Fibroblast of peridontal ligament (primary cell): ENCODE measurements at regions not wholly inside any gene's neighbourhood (a gene's known extent, or its start where the extent isn't known, plus 50 kb on each side); places are given as distances from the start of the nearest gene placed in this dataset.

ENCODE experiments used
- DNase-seq: peaks from one replicate; pipeline ENCODE4 v3.0.0-alpha.2; 2010; ENCODE audit errors: extremely low read depth

DNA sequence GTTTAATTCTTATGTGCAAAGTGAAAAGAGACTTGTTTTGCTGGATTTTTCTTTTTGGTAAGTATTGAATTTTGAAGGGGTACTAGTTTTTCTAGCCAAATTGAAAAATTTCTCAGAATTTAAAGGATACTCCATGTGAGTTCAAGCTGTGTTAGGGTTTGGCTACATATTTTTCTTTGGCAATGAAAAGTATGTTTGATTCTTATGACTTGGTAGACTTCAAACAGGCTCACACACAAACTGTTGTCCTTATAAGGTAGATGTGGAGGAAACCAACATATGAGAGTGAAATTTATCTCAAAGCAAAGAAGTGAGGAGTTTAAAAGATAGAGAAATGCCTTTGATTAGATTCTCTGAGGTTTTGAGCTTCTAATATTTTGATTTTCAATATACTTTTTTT lies 356.7 kb downstream of the BCKDHB start:
- DNase-seq = peak; percentile 49

DNA sequence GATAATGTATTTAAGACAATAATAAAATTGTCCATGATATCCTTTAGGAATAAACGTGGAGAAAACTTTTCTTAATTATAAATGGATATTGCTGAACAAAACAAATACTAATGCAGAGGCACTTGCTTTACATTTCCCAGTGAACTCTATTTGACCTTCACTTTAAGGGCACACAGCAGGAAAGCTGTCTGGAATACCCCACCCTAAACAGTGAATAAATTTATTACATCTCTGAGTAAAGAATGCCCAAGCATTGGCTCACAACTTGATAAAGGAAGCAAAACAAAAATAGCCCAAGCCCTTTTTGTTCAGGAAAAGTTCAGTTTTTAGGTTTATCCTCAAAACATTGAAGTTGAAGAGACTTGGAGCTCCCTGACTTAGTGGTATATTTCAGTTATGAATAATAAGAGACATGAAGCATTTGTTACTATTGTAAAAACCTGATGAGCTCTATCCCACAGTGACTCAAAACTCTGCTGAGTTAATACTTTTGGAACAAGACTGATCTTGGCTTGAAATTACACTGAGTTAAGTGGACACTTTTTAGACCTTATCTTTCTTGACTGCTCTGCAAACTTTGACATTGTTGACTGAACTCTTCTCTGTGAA lies 353.9 kb downstream of the BCKDHB start:
- DNase-seq = peak; percentile 68

DNA sequence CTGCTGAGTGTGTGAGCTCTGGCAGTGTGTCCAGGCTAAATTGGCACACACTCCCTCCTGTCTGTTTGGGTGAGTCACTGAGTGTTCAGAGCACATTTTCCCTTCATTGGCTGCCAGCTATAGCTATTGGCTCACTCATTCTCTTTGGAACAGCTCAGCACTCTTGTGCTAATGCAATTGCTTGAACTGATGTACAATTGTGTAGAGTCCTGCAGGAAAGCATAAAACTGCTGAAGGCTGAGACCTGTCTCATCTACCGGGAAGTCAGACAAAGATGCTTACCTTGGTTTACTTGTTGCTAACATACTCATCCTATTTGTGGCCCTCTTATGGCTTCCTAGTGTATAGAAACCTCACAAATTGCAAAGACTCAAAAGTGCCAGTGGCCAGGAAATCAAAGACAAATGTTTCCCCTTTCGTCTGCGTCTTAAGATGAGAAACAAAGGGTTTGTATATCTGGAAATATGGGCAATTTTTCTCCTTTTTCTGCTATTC lies 351.0 kb downstream of the BCKDHB start:
- peak; percentile 98 for DNase-seq

DNA sequence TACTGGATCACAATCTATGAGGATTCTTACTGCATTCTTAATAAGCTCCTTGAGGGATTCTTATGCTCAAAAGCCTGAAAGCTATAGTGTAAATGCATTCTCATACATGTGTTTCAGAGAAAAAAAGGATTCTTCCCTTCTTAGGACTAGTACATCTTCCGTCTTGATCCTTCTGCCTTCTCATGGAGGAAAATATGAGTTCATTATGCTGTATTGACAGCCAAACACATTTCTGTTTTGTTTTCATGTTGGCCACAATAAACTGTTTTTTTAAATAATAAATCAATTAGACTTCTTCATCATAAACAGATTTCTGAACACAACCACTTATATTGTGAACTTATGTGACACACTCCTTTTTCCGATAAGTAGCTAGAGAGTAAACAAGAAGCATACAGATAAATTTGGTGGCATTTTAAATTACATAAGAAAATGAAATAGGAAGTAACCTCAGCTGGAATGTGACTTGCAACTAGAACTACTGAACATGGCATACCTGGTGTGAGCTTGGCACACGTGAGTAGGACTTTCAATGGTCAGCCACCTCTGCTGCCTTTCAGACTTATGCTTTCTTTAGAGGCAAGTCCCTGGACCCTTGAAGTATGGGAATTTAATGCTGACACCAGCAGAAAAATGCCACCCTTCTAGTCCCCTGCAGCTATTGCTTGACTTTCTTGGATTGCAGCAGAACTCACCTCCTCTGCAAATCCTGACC lies 350.4 kb downstream of the BCKDHB start:
- no peak for DNase-seq

DNA sequence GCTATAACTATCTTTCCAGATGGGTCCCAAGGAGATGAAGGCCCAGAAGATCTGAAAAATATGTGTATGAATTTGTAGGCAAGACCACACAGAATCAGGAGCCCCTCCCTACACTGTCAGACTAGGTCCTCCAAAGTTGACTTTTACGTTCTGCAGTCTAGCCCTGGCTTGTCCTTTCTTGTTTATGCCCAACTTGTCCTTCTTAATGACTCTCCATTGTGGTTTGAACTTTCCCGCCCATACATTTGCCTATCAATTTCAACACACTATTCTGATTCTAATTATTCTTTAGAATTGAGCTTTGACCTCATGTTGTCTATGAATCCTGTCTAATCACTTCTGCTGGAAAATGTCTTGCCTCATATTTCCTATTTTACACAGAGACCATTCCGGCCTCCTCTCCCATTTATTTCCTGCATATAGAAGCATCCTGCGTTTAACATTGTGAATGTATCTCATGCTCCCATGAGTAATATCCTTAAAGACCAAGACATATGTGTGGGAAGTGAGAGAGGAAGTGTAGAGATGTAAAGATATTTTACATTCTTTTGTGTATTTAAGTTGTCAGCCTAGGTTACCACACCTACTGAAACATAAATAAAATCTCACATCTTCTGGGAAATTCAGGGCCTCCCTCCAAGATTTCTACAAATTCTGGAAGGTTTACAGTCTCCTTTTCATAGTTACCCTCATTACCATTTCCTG lies 348.3 kb downstream of the BCKDHB start:
- DNase-seq = no peak

DNA sequence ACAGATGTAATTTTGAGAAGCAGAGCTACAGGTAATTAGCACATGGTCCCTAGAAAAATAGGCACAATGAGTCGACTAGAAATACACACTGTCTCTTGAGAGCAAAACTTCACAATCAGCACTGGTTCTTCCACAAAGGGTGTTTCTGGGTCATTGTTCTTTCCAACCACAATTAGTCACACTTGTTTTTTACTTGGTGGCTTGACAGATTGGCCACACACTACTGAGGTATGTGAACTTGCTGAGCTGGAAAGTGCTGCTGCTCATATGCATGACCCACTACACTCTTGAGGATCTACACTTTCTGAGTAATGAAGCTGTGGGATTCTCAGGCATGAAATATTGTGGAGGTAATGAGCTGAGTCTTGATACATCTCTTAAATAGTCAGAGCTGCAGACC lies 347.7 kb downstream of the BCKDHB start:
- DNase-seq = peak; percentile 95

DNA sequence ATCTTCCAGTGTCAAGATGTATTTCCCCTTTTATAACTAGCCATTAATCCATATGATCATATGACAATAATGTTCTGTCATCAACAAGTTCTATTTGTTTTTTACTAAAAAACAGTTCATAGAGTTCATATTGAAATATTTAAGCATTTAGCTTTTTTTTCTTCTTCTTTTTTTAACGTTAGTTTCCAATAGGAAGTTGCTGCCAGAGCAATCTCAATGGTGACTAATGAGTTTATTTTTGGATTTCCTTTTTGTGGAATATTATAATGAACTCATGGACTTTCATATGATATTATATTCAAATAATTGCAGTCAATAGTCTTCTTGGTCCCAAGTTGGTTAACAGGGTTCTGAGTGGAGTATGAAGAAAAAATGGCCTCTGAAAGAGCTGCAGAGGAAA lies 343.3 kb downstream of the BCKDHB start:
- no peak for DNase-seq

DNA sequence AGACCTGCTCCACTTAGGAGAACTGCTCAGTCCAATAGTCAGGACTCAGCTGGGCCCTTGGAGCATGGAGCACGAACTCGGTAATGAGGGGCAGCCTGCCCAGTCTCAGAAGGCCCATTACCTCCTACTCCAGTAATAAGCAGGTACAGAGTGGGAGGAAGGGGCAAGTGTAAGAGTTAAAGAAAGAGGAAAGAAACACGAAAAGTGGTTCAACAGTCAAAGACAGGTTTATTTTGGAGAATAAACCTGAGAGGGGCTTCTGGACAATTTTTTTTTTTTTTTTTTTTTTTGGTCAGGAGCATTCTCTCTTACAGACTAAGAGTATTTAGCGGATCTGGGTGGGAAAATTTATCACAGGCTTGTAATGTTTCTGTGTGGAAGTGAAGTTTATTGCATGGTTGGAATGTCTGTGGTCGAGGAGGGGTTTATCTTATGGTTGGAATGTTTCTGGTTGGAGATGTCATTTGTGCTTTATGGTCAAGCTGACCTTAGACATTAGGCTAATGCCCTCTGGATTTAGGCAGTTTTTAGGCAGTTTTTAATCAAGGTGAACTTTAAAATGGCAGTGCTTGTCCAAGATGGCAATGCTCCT lies 340.1 kb downstream of the BCKDHB start:
- DNase-seq = no peak

DNA sequence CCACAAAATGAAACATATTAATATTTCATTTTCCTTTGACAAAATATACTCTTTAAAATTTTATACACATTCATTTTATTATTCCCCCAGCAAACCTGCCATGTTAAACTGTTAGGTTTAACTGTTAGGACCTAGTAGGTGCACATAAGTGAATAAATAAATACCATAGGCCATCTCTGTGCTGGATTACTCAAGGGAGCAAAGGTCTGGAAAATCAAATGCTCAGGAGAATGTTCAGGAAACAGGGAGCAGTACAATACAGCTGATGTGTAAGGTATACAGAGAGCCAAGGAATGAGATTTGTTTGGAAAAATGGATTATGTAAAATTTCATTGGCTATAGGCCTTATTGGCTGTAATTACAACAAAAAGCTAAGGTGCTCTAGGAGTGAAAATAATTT lies 339.3 kb downstream of the BCKDHB start:
- no peak for DNase-seq

DNA sequence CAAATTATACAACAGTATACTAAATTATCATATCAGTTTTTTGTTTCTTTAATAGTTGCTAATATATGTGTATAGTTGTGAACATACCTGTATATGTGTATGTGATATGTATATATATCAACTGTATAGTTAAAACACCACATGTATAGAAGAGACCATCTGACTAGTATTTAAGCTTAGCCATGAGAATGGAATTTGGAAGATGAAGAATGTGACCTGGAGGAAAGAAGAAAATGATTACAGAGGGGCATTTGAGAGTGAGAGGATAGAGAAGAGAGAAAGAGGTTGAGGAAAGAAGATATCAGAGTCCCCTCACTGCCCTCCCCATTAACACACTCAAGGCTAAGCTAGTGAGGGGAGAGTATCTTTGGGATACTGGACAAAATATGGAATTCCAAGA lies 335.9 kb downstream of the BCKDHB start:
- DNase-seq = no peak

DNA sequence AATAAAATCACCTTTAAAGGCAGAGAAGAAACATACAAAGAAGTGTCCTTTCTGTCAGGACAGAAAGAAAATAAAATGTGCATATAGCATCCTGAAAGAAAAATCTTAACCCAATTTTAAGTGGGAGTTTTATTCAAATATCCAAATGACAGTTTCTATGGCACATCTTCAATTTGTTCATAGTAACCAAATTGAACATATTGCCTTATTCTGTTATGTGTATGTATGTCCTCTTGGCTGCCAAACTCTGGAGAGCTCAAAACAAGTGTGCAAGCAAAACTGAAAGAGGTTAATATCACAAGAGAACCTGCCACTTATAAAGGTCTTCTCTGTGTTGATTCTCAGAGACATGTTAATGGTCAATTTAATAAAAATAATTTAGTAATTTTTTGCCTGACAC lies 334.7 kb downstream of the BCKDHB start:
- DNase-seq = no peak

DNA sequence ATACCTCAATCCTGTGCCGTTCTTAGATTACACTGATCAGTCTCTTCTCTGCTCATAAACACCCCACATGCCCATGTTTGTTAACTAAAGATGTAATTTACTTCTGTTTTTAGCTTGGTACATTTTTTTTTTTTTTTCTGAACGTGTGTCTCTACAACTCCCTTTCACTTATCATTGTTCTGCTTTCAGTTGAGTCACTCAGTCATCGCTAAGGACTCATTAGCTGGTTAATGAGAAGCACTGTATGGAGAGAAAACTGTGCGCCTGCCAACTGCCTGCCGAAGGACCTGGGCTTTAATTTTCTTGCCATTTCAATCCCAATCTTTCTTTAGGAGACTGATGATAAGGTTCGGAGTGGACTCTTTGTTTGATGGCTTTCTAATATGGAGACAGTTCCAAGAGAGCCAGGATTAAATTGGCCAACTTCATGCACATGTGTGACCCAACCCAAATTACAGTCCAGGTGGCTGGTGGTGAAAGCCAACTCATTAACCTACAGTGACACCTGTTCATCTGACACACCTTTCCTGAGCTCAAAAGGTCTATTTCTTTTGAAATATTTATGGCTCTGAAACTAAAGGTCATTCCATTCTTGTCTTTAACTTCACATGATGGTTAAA lies 334.1 kb downstream of the BCKDHB start:
- DNase-seq = no peak

DNA sequence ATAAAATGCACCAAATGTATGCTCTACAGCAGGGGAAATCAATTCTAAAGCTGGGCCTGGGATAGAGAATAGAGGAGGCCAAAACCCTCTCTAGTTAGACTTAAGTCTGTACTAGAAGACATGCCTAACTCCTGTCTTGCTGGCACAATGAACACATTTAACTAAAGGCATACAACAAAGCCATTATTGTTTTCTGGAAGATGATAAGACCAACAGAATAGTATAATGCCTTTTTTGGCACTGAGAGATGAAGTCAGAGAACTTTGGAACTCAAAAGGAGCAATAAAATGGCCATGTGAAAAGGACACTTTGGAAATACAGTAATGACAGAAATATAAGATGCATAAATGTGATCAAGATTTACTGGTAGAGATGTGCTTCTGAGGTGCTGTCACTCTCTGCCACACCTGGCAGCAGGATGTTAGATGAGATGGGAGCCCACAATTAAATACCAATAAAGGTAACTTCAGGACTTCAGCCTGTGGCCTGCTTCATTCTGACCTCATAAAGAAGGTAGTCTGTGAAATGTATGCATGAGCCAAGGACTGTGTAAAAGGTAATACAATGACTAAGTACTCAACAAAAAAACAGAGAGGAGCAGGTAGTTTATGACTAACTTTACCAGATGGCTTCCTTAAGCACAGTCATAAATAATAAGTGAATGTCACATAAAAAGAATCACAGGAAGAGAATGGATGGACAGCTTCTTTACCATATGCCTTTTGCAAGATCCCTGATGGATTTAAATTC lies 333.4 kb downstream of the BCKDHB start:
- DNase-seq = no peak

DNA sequence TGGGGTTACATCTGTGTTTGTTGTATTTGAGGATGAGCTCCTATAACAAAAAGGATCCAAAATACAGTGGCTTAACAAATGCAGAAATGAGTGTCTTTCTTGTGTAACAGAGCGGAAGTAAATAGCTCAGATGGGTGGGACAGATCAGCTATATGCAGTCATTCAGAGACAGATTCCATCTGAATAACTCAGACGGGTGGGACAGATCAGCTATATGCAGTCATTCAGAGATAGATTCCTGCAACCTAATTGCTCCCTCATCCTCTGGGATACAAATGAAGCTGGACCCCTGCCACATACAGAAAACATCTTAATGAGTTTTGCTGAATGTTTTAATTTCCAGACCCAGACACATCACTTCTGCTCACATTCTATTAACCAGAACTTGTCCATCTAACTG lies 332.3 kb downstream of the BCKDHB start:
- peak; percentile 84 for DNase-seq

DNA sequence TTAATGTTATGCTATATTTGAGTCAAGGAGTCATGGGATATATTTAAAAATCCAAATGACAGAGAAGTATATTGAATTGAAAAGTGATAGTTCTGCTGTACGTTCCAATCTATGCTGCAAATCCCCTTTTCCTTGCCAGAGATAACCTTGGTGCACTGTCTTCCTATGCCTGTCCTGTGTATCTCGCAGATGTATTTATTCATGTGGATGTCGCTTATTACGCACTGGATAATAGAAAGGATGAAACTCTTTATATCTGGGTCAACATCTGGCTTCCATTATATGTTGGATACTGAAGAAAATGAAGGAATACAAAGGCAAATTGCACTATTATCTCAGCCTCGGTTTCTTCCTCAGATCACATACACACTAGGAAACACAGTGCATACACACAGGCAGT lies 331.3 kb downstream of the BCKDHB start:
- no peak for DNase-seq

DNA sequence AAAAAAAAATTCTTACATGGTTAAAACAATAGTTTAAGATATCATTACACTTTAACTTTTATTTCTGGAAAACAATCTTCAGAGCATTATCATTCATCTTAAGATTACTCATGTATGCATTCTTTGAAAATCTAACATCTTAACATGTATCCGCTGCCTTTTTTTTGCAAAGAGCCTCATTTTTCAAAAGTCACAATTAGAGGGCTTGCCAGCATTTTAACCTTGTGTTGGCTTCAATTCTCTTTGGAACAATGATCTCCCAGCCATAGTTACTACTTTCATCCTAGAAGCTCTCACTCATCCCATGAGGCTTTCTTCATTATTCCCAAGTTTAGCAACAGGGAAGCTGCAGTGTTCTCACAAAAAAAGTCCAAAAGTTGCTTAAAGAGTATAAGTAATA lies 330.8 kb downstream of the BCKDHB start:
- peak; percentile 53 for DNase-seq

DNA sequence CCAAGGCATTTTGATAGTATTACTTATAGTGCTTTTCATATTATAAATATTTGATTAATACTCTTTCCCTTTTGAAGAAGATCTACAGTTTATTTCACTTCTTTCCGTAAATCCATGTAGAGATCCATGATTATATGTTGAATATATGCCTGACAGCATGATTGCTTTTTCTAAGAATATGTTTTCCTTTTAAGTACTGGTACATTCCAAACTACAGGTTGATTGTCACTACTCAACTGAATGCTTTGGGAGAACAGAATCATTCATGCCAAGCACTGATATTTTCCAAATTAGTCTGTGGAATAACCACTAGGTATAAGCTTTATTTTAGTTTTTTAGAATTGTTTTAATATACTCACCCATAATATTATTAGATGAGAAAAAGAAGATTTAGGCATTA lies 330.2 kb downstream of the BCKDHB start:
- no peak for DNase-seq

DNA sequence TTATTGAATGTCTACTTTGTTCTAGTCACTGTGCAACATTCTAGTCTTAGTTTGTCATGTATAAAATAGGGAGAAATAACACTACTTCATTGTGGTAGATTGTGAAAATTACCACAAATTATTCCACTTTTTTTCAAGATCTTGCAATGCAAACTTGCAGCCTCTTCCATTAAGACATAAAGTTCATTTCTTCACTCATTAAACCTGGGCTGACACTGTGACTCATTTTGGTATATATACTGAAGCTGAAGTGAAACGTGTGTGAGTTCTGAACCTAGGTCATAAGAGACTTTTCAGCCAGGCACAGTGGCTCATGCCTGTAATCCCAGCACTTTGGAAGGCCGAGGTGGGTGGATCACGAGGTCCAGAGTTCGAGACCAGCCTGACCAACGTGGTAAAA lies 329.0 kb downstream of the BCKDHB start:
- no peak for DNase-seq

DNA sequence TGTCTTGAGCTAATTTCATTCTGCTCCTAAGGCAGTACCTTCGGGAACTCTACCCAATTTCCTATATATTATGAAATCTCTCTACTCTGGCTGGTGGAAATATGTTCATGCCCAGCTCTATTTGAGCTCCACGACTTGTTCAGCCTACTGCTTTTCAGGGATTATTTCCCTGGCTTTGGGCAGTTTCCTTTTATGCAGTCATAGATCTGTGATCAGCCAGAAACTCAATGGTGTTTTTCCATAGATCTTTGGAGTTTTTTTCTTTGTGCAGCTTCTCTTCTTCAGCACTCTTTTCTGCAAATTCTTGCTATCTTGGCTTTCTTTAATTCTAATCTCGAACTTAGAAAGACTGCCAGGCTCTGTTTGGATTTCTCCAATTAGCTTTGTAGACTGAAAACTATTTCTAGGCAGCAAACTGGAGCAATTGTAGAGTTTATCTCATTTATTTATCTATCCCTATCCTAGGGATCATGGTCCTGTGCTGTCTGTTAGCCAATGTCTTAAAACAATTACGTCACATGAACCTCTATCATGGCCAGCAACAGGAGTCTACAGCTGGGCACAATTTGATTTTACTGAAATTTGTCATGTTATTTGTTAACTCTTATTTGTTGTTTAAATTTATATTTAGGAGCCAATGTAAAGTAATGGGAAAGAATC lies 328.4 kb downstream of the BCKDHB start:
- peak; percentile 45 for DNase-seq

DNA sequence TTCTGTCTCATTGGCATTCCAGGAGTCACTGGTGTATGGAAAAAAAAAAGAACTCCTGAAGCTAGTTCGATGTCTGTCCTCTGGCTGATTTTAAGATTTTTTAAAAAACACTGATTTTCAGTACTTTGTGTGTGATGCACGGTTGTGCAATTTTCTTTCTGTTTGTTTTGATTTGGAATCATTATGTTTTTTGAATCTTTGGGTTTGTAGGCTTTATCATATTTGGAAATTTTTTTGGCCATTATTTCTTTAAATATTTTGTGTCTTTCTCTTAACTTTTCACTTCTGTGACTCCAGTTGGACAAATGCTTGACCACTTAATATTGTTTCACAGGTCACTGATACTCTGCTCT lies 327.2 kb downstream of the BCKDHB start:
- DNase-seq = peak; percentile 50
